ENCODE measurements at regions not wholly inside any gene's neighbourhood (a gene's known extent, or its start where the extent isn't known, plus 50 kb on each side); places are given as distances from the start of the nearest gene placed in this dataset.

GRCh38 chr5:33008751-33009418 lies 297.8 kb downstream of the NPR3 start:
- TF ChIP-seq CTCF (IDR thresholded peaks at IDR 0.05), result no peak
- TF ChIP-seq POLR2A (IDR thresholded peaks at IDR 0.05), result no peak
